COR-L47 (cell line): ENCODE measurements at regions not wholly inside any gene's neighbourhood (a gene's known extent, or its start where the extent isn't known, plus 50 kb on each side); places are given as distances from the start of the nearest gene placed in this dataset.
A peak's percentile ranks its signal among the peaks of the same experiment; 100 is the strongest.

Experiments
- DNase-seq: peaks from one replicate; lab custom pipeline; 2025; lab: John Stamatoyannopoulos, UW

- DNase-seq, result no peak
Observed at GRCh38 chr6:93784794-93785693, 365.7 kb upstream of the EPHA7 start.

GRCh38 chr6:93779086-93779841, 359.9 kb upstream of the EPHA7 start:
- no peak for DNase-seq

DNA sequence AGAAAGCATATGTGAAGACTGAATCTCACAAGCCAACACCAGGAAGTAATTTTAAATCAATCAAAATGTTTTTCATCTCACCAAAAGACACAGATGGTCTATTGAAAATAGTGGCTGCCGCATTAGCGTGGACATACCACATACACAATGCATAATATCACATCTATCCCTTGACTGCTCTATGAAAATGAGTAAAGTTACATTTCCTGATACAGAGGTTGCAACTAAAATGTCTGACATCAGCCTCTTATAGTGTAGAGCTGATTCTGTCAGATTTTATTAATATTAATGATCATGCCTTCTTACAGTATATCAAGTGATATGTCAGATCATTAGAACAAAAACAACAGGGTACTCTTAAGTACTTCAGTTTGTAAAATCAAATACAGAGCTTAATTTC, 339.8 kb upstream of the EPHA7 start:
- DNase-seq, result no peak

- no peak for DNase-seq
Observed at GRCh38 chr6:93751969-93752368, 332.6 kb upstream of the EPHA7 start.

- DNase-seq, result no peak
Observed at GRCh38 chr6:93749930-93750329, 330.6 kb upstream of the EPHA7 start.

DNA sequence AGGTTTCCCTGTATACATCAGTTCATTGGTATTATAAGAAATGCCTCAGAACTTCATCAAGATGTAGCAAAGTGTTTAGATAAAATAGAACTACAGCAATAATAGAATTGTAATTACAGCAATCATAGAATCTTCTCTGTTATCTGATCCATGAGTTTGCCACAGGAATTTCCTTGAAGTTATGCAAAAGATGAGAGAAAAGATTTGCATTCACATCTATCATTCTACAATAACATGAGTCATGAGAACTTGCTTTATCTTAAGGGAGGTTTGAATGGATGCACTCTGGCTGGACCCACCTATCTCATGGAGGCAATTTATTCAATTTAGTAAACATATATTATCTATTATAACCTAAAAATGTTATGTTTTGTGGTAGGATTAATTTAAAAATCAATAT, 329.8 kb upstream of the EPHA7 start:
- DNase-seq, result no peak

DNA sequence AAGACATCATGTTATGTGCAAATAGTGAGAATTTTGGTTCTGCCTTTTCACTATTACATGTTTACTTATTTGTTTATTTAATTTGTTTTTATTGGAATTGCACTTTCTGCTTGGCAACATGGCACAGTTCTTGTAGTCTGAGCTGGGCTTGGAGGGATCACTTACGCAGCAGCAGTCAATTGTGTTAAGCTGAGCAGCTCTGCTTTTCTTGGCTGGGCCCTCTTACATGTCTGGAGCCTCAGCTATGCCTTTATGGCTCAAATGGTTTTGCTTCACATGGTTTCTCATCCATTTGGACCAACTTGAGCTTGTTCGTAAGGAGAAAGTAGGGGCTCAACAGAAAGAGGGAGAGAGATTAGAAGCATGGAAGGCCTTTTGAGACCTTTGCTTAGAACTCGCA, 327.5 kb upstream of the EPHA7 start:
- DNase-seq, result no peak

- no peak for DNase-seq
Observed at GRCh38 chr6:93745306-93745705, 325.9 kb upstream of the EPHA7 start.

- DNase-seq, result no peak
Observed at GRCh38 chr6:93735099-93735498, 315.7 kb upstream of the EPHA7 start.

- DNase-seq, result no peak
Observed at GRCh38 chr6:93731306-93731705, 311.9 kb upstream of the EPHA7 start.

DNA sequence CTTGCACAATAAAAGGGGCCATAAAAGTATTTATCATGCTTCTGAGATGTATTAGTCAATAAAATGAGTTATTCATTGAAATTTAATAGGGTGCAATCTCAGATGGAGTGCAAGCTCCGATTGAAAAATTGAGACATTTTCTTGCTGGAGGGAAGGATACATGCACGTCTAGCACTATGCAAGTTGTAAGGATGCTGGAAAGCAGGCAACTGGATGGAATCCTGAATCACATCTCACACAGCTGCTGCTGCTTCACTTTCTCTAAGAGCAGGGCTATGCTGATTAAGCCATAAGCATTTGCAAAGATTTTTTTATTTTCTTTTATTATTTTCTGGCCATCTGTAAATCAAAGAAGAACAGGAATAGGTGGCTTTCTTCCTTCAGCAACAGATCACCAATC, 308.8 kb upstream of the EPHA7 start:
- no peak for DNase-seq

DNA sequence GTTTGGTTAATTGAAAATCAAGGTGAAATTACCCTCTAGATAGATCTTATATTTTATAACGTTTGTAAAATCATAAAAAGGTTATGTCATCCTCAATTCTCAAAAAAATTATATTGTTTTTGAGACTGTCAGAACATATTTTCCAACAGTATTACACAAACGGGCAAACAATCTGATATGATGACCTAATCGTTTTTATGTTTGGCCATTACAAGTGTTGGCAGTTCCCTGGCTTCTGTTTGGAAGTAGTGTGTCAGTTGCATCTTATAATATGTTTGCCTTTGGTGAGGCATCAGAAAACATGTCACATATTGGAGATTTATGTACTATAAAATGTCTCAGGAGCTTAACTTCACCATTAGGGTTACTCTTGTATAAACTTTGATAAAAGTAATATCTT, 308.1 kb upstream of the EPHA7 start:
- DNase-seq, result no peak

GRCh38 chr6:93721386-93722048, 302.2 kb upstream of the EPHA7 start:
- peak; percentile 73 for DNase-seq

GRCh38 chr6:93713974-93714373, 294.6 kb upstream of the EPHA7 start:
- DNase-seq, result no peak

DNA sequence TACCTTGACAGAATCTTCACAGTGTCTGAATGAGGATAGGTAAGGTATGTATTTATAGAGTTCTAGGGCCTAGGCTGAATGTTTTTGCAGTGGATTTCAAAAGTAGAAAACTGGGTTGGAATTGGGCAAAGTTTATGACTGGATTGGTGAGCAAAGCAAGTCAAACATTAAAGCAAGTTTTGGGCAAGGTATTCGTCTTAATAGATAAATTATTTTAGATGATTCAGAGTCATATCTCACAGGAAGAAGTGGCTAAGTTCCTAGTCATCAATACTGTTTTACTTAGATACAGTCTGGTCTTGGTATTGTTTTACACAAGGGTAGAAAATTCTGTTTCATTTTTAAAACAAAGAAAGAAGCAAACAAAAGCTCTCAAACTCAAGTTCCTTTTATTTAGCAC, 284.1 kb upstream of the EPHA7 start:
- DNase-seq, result no peak

- DNase-seq, result no peak
Observed at GRCh38 chr6:93701526-93701925, 282.2 kb upstream of the EPHA7 start.

DNA sequence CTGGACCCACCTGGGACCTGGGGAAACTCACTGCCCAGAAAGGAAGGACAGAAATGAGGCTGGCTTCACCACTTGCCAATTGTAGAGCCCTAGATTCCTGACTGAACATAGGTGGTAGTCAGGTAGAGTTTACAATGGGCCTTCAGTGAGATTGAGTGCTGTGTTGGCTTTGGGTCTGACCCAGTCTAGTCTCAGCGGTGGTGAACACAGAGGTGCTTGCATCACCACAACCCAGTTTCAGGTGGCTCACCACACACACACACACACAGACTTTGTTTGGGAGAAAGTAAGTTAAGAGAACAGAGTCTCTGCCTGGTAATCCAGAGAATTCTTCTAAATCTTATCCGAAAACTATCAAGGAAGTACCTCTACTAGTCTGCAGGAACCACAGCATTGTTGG, 266.1 kb upstream of the EPHA7 start:
- no peak for DNase-seq

GRCh38 chr6:93684339-93684738, 265.0 kb upstream of the EPHA7 start:
- no peak for DNase-seq

GRCh38 chr6:93679836-93680235, 260.5 kb upstream of the EPHA7 start:
- DNase-seq, result no peak

- peak; percentile 10 for DNase-seq
Observed at GRCh38 chr6:93678841-93679454, 259.6 kb upstream of the EPHA7 start.

GRCh38 chr6:93677264-93677965, 258.1 kb upstream of the EPHA7 start:
- DNase-seq, result no peak

DNA sequence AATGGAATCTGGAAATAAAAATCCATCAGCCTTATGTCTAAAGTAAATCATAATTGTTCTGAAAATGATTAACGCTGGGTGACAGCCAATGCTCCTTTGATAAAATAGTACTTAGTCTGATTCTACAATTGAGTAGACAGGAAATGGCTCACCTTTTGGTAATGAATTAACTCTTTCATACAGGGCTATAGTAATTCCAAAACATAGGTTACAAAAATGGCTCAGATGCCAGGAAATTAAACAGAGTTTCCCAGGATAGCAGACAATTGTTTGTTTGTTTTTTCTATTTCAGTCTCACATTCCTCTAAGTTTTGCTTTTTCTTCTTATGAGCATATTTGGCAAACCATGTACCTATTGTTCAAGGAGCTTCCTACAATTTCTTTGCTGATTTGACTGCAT, 257.2 kb upstream of the EPHA7 start:
- DNase-seq, result peak; percentile 12
